ENCODE measurements at regions not wholly inside any gene's neighbourhood (a gene's known extent, or its start where the extent isn't known, plus 50 kb on each side); places are given as distances from the start of the nearest gene placed in this dataset.

- no peaks in the 10 kb centered on the region for H3K36me3 ChIP-seq (ENCODE audit: control insufficient read depth in 2 of 2, insufficient read depth in 2 of 2, low read length in 1 of 2)
- H3K27me3 ChIP-seq (ENCODE audit: control insufficient read depth in 1 of 2, insufficient read depth in 2 of 2, low read length in 2 of 2), result no peaks in the 10 kb centered on the region
- H3K9me3 ChIP-seq (ENCODE audit: control insufficient read depth in 2 of 2, insufficient read depth in 1 of 2, low read depth in 1 of 2, low read length in 1 of 2), result no peaks in the 10 kb centered on the region
- H3K4me1 ChIP-seq (ENCODE audit: control insufficient read depth in 2 of 2, insufficient read depth in 2 of 2, low read length in 1 of 2), result no peaks in the 10 kb centered on the region
- no peak overlapping the region for H3K4me3 ChIP-seq (ENCODE audit: low read depth in 1 of 2, low read length in 2 of 2)
- no peak overlapping the region for H3K27ac ChIP-seq (ENCODE audit: low read depth in 2 of 2, low read length in 1 of 2)
- WGBS, 2 donors, result 79 to 83% methylated on average over 8 of the region's 8 CpGs
Measured at GRCh38 chr2:113806217-113806913, 49.9 kb upstream of the SLC35F5 start.

All from esophagus (tissue), 2 donors.